DMS79 (cell line): ENCODE measurements at regions not wholly inside any gene's neighbourhood (a gene's known extent, or its start where the extent isn't known, plus 50 kb on each side); places are given as distances from the start of the nearest gene placed in this dataset.

ENCODE experiments used
- DNase-seq: peaks from one replicate; lab custom pipeline; 2025; lab: John Stamatoyannopoulos, UW

GRCh38 chr2:74735009-74735408 lies 81.0 kb downstream of the SEMA4F start:
- DNase-seq: no peak

GRCh38 chr2:74735564-74735963 lies 81.5 kb downstream of the SEMA4F start:
- DNase-seq: peak; percentile 82

GRCh38 chr2:74736589-74736988 lies 82.5 kb downstream of the SEMA4F start:
- DNase-seq: no peak

- no peak for DNase-seq
Measured at GRCh38 chr2:74738586-74738985, 84.5 kb downstream of the SEMA4F start.

- no peak for DNase-seq
Measured at GRCh38 chr2:74739129-74739528, 85.1 kb downstream of the SEMA4F start.

- no peak for DNase-seq
Measured at GRCh38 chr2:74739733-74740241, 85.7 kb downstream of the SEMA4F start.

GRCh38 chr2:74740395-74740740 lies 86.3 kb downstream of the SEMA4F start:
- DNase-seq: peak; percentile 33

GRCh38 chr2:74740741-74741431 lies 86.8 kb downstream of the SEMA4F start:
- no peak for DNase-seq

GRCh38 chr2:74741629-74742028 lies 87.6 kb downstream of the SEMA4F start:
- DNase-seq: no peak

- no peak for DNase-seq
Measured at GRCh38 chr2:74742471-74742870, 88.4 kb downstream of the SEMA4F start.

GRCh38 chr2:74743039-74743438 lies 89.0 kb downstream of the SEMA4F start:
- no peak for DNase-seq

GRCh38 chr2:74743778-74744177 lies 89.7 kb downstream of the SEMA4F start:
- no peak for DNase-seq

GRCh38 chr2:74744731-74745515 lies 89.0 kb upstream of the HK2 start:
- no peak for DNase-seq

GRCh38 chr2:74745766-74746165 lies 88.2 kb upstream of the HK2 start:
- no peak for DNase-seq

- no peak for DNase-seq
Measured at GRCh38 chr2:74746480-74746879, 87.4 kb upstream of the HK2 start.

- no peak for DNase-seq
Measured at GRCh38 chr2:74747411-74748080, 86.4 kb upstream of the HK2 start.

GRCh38 chr2:74748665-74749064 lies 85.3 kb upstream of the HK2 start:
- no peak for DNase-seq

- DNase-seq: no peak
Measured at GRCh38 chr2:74749432-74749831, 84.5 kb upstream of the HK2 start.

GRCh38 chr2:74751981-74752851 lies 81.7 kb upstream of the HK2 start:
- no peak for DNase-seq

GRCh38 chr2:74755386-74755785 lies 78.5 kb upstream of the HK2 start:
- DNase-seq: no peak

- DNase-seq: no peak
Measured at GRCh38 chr2:74756356-74756890, 77.5 kb upstream of the HK2 start.

- DNase-seq: no peak
Measured at GRCh38 chr2:74759986-74760385, 73.9 kb upstream of the HK2 start.
